ENCODE measurements at regions not wholly inside any gene's neighbourhood (a gene's known extent, or its start where the extent isn't known, plus 50 kb on each side); places are given as distances from the start of the nearest gene placed in this dataset.

DNA sequence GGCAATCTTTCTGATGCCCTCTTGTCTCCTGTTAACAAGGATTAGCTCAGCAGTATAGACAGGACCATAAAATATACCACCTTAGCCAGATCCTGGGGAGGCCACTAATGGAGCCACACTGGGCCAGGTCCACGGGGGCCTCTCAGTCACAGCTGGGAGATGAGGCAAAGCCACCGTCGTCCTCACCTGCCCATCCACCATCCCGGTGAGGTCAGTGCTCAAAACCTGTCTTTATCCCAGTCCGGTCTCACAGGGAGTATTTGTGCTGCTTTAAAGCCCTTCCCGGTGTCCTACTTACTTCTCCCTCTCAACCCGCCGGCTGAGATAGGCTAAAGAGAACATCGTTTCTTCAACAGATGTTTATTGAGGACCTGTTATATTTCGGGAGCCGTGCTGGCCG, 104.3 kb downstream of the EDN3 start:
- no peak for DNase-seq

- DNase-seq = no peak
These were observed 105.1 kb downstream of the EDN3 start for GRCh38 chr20:59405226-59406200.

GRCh38 chr20:59406446-59406845, 106.0 kb downstream of the EDN3 start:
- DNase-seq = no peak

GRCh38 chr20:59411170-59411569, 110.8 kb downstream of the EDN3 start:
- DNase-seq = no peak

GRCh38 chr20:59411589-59411988, 111.2 kb downstream of the EDN3 start:
- DNase-seq = no peak

DNA sequence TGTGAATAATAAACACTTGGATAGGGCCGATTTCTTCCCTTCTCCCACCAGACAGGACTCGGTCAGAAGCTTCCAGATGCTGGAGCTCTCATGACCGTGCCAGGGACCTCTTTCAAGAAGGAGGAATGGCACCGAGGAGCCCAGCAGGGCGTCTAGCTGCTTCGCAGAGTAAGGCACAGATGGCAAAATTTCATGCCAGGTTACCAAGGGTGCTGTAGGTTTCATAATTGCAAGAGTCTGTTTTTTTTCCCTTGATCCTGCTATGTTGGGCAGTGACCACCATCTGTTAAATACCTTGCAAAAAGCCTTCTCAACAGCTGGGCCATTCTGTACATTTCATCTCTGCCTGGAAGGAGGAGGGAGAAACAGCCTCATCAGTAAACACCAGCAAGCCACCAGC, 111.8 kb downstream of the EDN3 start:
- DNase-seq = no peak

DNA sequence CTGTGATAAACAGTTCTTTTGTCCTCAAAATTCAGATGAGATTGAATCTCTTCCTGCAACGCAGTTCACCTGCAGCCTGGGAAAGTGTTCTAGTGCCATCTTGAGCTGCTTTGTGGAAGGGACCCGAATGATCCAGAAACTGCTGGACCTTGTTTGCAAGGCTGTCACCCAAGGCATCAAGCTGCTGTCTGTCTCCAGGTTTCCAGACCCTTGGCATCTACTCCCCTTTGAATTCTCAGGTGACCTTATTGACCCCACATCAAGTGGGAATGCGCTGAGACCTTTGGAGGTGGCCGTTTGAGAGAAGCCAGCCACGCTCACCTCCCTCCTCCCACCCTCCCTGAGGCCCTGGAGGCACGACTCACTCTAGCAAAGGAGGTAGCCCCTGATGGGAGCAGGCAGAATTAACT, 112.5 kb downstream of the EDN3 start:
- DNase-seq = no peak

- DNase-seq = no peak
These were observed 113.0 kb downstream of the EDN3 start for GRCh38 chr20:59413326-59413865.

DNA sequence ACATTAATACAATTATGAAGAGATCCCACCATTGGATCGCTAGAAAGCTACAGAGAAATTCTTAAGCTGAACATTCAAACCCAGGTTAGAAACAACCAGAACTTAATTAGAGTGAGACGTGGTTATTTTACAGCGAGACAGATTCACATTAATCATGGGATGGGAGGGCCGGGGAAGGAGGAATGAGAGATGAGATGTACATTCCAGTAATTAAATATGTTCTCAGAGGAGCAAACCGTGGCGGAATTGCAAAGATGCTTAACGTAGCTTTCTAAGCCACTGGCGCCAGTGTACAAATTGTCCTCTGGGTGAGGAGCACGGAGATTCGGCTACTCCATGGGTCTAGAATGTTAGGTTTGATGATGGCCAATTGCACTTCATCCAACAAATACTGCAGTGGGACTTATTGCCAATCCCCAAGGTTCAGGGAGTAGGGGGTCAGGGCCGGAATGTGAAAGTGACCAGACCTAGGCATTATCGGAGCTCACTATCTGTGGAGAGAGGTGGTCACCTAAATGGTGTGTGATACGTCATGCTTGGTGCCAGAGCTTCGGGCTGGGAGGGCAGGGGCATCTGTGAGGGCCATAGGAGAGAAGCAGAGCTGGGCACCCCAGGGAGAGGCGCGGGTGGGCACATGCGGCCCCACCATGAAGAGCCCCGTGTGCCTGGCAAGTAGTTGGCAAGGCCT, 114.7 kb downstream of the EDN3 start:
- no peak for DNase-seq

DNA sequence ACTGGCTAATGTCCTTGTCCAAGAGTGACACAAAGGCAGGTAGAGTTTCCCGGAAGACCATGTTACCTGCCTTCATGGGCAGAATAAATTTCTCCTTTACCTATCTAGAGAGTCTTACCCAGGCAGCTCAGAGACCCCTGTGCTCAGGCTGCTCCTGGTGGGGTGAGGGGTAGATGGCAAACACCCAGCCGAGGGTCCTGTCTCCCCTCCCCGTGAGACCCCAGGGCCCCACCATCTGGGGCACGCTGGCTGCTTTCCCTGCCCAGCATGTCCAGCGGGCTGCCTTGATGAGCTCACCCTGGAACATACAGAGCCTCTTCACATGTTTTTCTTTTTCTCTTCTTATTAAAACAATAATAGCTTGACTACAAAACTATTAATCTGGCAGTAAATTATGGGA, 116.5 kb downstream of the EDN3 start:
- DNase-seq = no peak

DNA sequence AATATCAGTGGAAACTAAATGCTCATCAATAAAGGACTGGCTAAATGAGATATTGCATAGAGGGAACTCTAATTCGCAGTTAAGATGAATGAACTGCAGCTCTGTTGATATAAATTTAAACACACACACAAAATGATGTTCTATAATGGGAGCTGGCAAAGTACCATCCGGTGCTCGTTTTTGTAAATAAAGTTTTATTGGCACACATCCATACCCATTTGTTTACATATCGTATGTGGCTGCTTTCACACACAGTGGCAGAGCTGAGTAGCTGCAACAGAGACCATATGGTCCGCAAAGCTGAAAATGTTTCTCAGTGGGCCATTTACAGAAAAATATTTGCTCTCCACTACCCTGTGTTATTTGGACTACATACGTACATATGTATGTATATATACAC, 120.7 kb downstream of the EDN3 start:
- DNase-seq = no peak

- no peak for DNase-seq
These were observed 121.7 kb downstream of the EDN3 start for GRCh38 chr20:59421920-59422637.

DNA sequence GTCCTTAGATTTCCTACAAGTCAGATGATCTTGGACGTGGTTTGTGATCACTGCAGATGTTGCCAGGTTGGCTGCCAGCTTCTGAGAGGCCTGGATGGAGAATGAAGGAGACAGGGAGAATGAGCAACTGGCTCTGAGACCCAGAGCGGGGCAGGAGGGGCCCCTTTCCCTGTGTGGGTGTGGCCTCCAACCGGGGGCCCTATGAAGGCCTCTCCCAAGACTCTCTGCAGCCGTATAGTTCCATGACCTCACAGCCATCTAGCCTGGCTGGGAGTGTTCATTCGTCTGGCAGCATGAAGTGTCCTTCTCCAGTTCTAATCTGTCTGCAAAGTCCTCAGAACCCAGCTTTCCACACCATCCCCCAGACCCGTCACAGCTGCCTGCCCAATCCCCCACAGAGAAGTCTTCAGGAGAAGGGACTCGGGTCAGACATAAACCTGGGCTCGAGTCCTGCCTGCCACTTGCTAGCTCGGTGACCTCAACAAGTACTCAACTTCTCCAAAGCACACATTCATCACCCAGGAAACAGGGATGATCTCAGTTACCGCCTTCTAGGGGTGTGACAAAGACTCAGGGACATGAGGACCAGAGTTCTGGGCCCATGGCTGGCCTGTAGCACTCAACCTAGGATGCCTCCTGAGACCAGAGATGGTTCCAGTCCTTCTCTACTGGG, 122.6 kb downstream of the EDN3 start:
- no peak for DNase-seq

GRCh38 chr20:59424976-59425375, 124.6 kb downstream of the EDN3 start:
- no peak for DNase-seq

GRCh38 chr20:59425572-59425971, 125.2 kb downstream of the EDN3 start:
- no peak for DNase-seq

DNA sequence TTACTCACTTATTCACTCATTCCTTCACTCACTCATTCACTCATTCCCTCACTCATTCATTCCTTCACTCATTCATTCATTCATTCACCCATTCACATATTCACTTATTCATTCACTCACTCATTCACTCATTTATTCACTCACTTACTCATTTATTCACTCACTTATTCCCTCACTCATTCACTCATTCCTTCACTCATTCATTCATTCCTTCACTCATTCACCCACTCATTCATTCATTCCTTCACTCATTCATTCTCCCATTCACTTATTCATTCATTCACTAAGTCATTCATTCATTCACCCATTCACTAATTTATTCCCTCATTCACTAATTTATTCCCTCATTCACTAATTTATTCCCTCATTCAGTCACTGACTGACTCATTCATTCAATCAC, 127.6 kb downstream of the EDN3 start:
- no peak for DNase-seq

- no peak for DNase-seq
These were observed 128.2 kb downstream of the EDN3 start for GRCh38 chr20:59428441-59429205.

DNA sequence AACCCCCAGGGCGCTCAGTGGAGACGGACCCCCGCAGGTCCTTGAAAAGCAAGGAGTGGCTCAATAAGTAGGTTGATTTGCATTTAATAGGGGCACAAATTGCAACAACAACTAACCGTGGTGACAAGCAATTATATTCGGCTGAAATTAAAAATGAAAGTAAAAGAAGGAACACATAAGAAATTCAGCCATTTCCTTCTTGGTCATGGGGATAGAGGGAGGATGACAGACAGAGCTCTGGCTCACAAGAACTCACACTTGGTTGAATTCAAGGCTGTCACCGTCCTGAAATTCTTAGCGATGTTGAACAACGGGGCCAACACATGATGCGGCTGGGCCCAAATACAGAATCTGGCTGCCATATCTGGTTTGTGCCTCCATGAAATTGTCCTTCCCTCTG, 129.0 kb downstream of the EDN3 start:
- no peak for DNase-seq

DNA sequence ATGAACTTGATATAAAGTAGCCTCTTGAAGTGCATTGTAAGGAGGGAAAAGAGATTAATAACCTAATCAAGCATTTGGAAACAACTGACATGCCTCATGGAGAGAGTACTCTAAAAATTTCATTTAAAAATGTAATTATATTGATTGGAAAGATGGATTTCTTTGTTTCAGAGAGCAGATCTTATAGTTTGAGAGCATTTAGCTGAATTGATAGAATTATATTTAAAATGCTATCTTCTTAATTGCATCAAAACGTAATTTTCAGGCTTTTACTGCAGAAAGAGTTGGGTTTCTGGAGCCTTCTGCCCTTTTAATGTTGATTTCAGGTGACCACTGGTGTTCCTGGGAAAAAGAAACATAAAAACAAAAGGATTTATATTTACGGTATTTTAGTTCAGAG, 130.6 kb downstream of the EDN3 start:
- no peak for DNase-seq

- DNase-seq = no peak
These were observed 134.5 kb downstream of the EDN3 start for GRCh38 chr20:59434960-59435359.

- DNase-seq = no peak
These were observed 135.1 kb downstream of the EDN3 start for GRCh38 chr20:59435518-59435917.

DNA sequence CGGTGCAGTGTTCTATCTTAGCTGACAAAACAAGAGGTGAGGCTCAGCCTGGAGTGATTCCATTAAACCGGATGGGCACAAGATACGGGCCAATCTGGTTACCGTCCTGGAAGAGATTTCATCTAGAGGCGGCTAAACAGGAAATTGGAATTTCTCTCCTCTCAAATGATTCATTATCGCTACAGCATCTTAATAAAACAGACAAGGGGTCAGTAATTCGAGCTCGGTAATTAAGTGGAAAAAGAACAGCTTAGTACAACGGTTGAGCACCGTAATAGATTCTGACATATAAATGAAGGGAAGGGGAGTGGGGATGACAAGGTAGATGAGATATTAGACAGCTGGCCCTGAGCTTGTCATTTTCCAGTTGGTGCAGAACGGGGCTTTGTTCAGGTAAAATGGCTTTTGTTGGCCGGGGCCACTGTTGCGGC, 137.2 kb downstream of the EDN3 start:
- no peak for DNase-seq
